ENCODE measurements at regions not wholly inside any gene's neighbourhood (a gene's known extent, or its start where the extent isn't known, plus 50 kb on each side); places are given as distances from the start of the nearest gene placed in this dataset.
"Not testable (repeated sequence)": the region's sequence is repeated elsewhere in the genome, so short reads cannot be mapped to it uniquely, and the experiment has no call there.

- Mint-ChIP-seq H3K27me3 (no peaks in the 10 kb centered on the region), H3K27ac (no peak overlapping the region), H3K4me1 (ENCODE audit: low read depth) (peaks cover 15% of the 10 kb centered on the region), H3K36me3 (peaks cover 11% of the 10 kb centered on the region), H3K9me3 (ENCODE audit: low read depth) (no peaks in the 10 kb centered on the region), H3K4me3 (no peak overlapping the region)
Measured at GRCh38 chr7:39758234-39758970, 135.0 kb downstream of the RALA start.

- Mint-ChIP-seq H3K36me3 (peaks cover 11% of the 10 kb centered on the region), H3K27me3 (no peaks in the 10 kb centered on the region), H3K9me3 (ENCODE audit: low read depth) (no peaks in the 10 kb centered on the region), H3K27ac (no peak overlapping the region), H3K4me1 (ENCODE audit: low read depth) (peaks cover 10% of the 10 kb centered on the region), H3K4me3 (no peak overlapping the region)
Measured at GRCh38 chr7:39761449-39761848, 138.1 kb downstream of the RALA start.

GRCh38 chr7:39762466-39762865, 139.1 kb downstream of the RALA start:
- not testable (repeated sequence) for H3K27me3 Mint-ChIP-seq; H3K4me3 Mint-ChIP-seq; H3K27ac Mint-ChIP-seq; H3K9me3 Mint-ChIP-seq (ENCODE audit: low read depth); H3K4me1 Mint-ChIP-seq (ENCODE audit: low read depth)
- H3K36me3 Mint-ChIP-seq, result peaks cover 10% of the 10 kb centered on the region

GRCh38 chr7:39762881-39763280, 139.5 kb downstream of the RALA start:
- H3K27ac Mint-ChIP-seq; H3K4me3 Mint-ChIP-seq; H3K9me3 Mint-ChIP-seq (ENCODE audit: low read depth); H3K27me3 Mint-ChIP-seq; H3K4me1 Mint-ChIP-seq (ENCODE audit: low read depth): not testable (repeated sequence)
- peaks cover 13% of the 10 kb centered on the region for H3K36me3 Mint-ChIP-seq

- not testable (repeated sequence) for H3K4me1 Mint-ChIP-seq (ENCODE audit: low read depth); H3K27me3 Mint-ChIP-seq; H3K27ac Mint-ChIP-seq; H3K4me3 Mint-ChIP-seq; H3K9me3 Mint-ChIP-seq (ENCODE audit: low read depth)
- H3K36me3 Mint-ChIP-seq, result peaks cover 12% of the 10 kb centered on the region
Measured at GRCh38 chr7:39765833-39766232, 142.5 kb downstream of the RALA start.

GRCh38 chr7:39768439-39768838, 145.1 kb downstream of the RALA start:
- not testable (repeated sequence) for H3K9me3 Mint-ChIP-seq (ENCODE audit: low read depth); H3K4me1 Mint-ChIP-seq (ENCODE audit: low read depth); H3K4me3 Mint-ChIP-seq; H3K27ac Mint-ChIP-seq; H3K27me3 Mint-ChIP-seq
- peaks cover 15% of the 10 kb centered on the region for H3K36me3 Mint-ChIP-seq

GRCh38 chr7:39774341-39774851, 151.0 kb downstream of the RALA start:
- H3K4me1 Mint-ChIP-seq (ENCODE audit: low read depth); H3K36me3 Mint-ChIP-seq; H3K27ac Mint-ChIP-seq; H3K9me3 Mint-ChIP-seq (ENCODE audit: low read depth); H3K4me3 Mint-ChIP-seq; H3K27me3 Mint-ChIP-seq: not testable (repeated sequence)

- not testable (repeated sequence) for H3K27me3 Mint-ChIP-seq; H3K36me3 Mint-ChIP-seq; H3K27ac Mint-ChIP-seq; H3K4me3 Mint-ChIP-seq; H3K4me1 Mint-ChIP-seq (ENCODE audit: low read depth); H3K9me3 Mint-ChIP-seq (ENCODE audit: low read depth)
Measured at GRCh38 chr7:39781557-39781956, 158.2 kb downstream of the RALA start.

- not testable (repeated sequence) for H3K27ac Mint-ChIP-seq; H3K9me3 Mint-ChIP-seq (ENCODE audit: low read depth); H3K36me3 Mint-ChIP-seq; H3K4me1 Mint-ChIP-seq (ENCODE audit: low read depth); H3K27me3 Mint-ChIP-seq; H3K4me3 Mint-ChIP-seq
Measured at GRCh38 chr7:39786440-39786839, 163.1 kb downstream of the RALA start.

- not testable (repeated sequence) for H3K4me3 Mint-ChIP-seq, H3K27me3 Mint-ChIP-seq, H3K36me3 Mint-ChIP-seq
Measured at GRCh38 chr7:39791035-39791434, 159.0 kb upstream of the CDK13 start.

GRCh38 chr7:39791911-39792310, 158.1 kb upstream of the CDK13 start:
- not testable (repeated sequence) for H3K27ac Mint-ChIP-seq; H3K36me3 Mint-ChIP-seq; H3K9me3 Mint-ChIP-seq (ENCODE audit: low read depth); H3K4me1 Mint-ChIP-seq (ENCODE audit: low read depth); H3K4me3 Mint-ChIP-seq; H3K27me3 Mint-ChIP-seq

More at GRCh38 chr7:39791035-39791434, 159.0 kb upstream of the CDK13 start:
- H3K9me3 Mint-ChIP-seq (ENCODE audit: low read depth); H3K4me1 Mint-ChIP-seq (ENCODE audit: low read depth); H3K27ac Mint-ChIP-seq: not testable (repeated sequence)

- H3K4me1 Mint-ChIP-seq (ENCODE audit: low read depth); H3K27me3 Mint-ChIP-seq; H3K27ac Mint-ChIP-seq; H3K9me3 Mint-ChIP-seq (ENCODE audit: low read depth); H3K4me3 Mint-ChIP-seq; H3K36me3 Mint-ChIP-seq: not testable (repeated sequence)
Measured at GRCh38 chr7:39793026-39793425, 157.0 kb upstream of the CDK13 start.

- not testable (repeated sequence) for H3K36me3 Mint-ChIP-seq; H3K27ac Mint-ChIP-seq; H3K4me3 Mint-ChIP-seq; H3K4me1 Mint-ChIP-seq (ENCODE audit: low read depth); H3K9me3 Mint-ChIP-seq (ENCODE audit: low read depth); H3K27me3 Mint-ChIP-seq
Measured at GRCh38 chr7:39793851-39794250, 156.2 kb upstream of the CDK13 start.

- H3K9me3 Mint-ChIP-seq (ENCODE audit: low read depth); H3K27ac Mint-ChIP-seq; H3K4me1 Mint-ChIP-seq (ENCODE audit: low read depth); H3K36me3 Mint-ChIP-seq; H3K4me3 Mint-ChIP-seq; H3K27me3 Mint-ChIP-seq: not testable (repeated sequence)
Measured at GRCh38 chr7:39796947-39797346, 153.1 kb upstream of the CDK13 start.

GRCh38 chr7:39798077-39798476, 152.0 kb upstream of the CDK13 start:
- not testable (repeated sequence) for H3K9me3 Mint-ChIP-seq (ENCODE audit: low read depth); H3K4me3 Mint-ChIP-seq; H3K27ac Mint-ChIP-seq; H3K4me1 Mint-ChIP-seq (ENCODE audit: low read depth); H3K36me3 Mint-ChIP-seq; H3K27me3 Mint-ChIP-seq

- H3K9me3 Mint-ChIP-seq (ENCODE audit: low read depth), result no peaks in the 10 kb centered on the region
- H3K4me1 Mint-ChIP-seq (ENCODE audit: low read depth), result no peaks in the 10 kb centered on the region
- no peaks in the 10 kb centered on the region for H3K36me3 Mint-ChIP-seq
- no peak overlapping the region for H3K4me3 Mint-ChIP-seq
- no peaks in the 10 kb centered on the region for H3K27me3 Mint-ChIP-seq
- no peak overlapping the region for H3K27ac Mint-ChIP-seq
Measured at GRCh38 chr7:39808796-39809481, 141.1 kb upstream of the CDK13 start.
